HEK293T (cell line): ENCODE measurements at regions not wholly inside any gene's neighbourhood (a gene's known extent, or its start where the extent isn't known, plus 50 kb on each side); places are given as distances from the start of the nearest gene placed in this dataset.

Source experiments
- ARNT ChIP-seq: fragments of 450-650 bp; IDR thresholded peaks from 2 replicates; pipeline ENCODE4 v1.6.1; 2017; ENCODE audit warnings: mild to moderate bottlenecking
- BHLHE40 ChIP-seq: fragments of 450-650 bp; IDR thresholded peaks from 2 replicates; pipeline ENCODE4 v1.6.1; 2016; ENCODE audit warnings: mild to moderate bottlenecking, moderate library complexity, borderline replicate concordance
- CTBP1 ChIP-seq: fragments of 450-650 bp; IDR thresholded peaks from 2 replicates; pipeline ENCODE4 v1.6.1; 2016; ENCODE audit warnings: borderline replicate concordance
- ELF4 ChIP-seq: fragments of 450-650 bp; IDR thresholded peaks from 2 replicates; pipeline ENCODE4 v1.6.1; 2017; ENCODE audit warnings: antibody characterized with exemption
- FOXK2 ChIP-seq: fragments of 450-650 bp; IDR thresholded peaks from 2 replicates; pipeline ENCODE4 v1.6.1; 2016; ENCODE audit warnings: mild to moderate bottlenecking
- FOXM1 ChIP-seq: fragments of 450-650 bp; IDR thresholded peaks from 2 replicates; pipeline ENCODE4 v1.6.1; 2017; ENCODE audit warnings: mild to moderate bottlenecking, borderline replicate concordance
- HDGF ChIP-seq: fragments of 450-650 bp; IDR thresholded peaks from 2 replicates; pipeline ENCODE4 v1.6.1; 2017; ENCODE audit warnings: antibody characterized with exemption, borderline replicate concordance
- NFRKB ChIP-seq: fragments of 450-650 bp; IDR thresholded peaks from 2 replicates; pipeline ENCODE4 v1.6.1; 2016; ENCODE audit warnings: mild to moderate bottlenecking, moderate library complexity
- SP1 ChIP-seq: fragments of 450-650 bp; IDR thresholded peaks from 2 replicates; pipeline ENCODE4 v1.6.1; 2017
- TARDBP ChIP-seq: fragments of 450-650 bp; IDR thresholded peaks from 2 replicates; pipeline ENCODE4 v1.6.1; 2016

DNA sequence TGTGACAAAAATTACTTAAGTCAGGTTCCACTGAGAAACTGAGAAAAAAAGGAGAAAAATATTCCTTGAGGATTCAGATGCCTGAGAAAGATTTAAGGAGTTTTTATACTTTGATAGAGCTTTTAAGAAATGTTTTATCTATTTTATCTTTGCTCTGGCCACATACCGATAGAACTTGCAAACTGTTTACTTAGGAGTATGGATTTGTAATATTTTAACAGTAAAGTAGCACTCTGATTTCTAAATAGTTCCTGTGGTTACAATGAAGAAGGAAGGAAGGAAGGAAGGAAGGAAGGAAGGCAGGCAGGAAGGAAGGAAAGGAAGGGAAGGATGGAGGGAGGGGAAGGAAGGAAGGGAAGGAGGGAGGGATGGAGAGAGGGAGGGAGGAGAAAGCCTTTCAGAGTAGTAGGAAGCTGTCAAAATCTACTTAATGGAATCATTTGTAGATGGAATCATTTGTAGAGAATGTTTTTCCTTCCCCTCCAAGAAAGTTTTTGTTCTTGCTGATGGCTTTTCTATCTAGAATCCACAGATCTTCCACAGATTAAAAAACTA is 489.0 kb upstream of the ANKRD30A start:
- TF ChIP-seq SP1 (no peak), ARNT (no peak), FOXK2 (no peak), TARDBP (no peak), ELF4 (no peak), HDGF (no peak), FOXM1 (no peak), BHLHE40 (no peak), NFRKB (no peak), CTBP1 (no peak)
